ENCODE measurements at regions not wholly inside any gene's neighbourhood (a gene's known extent, or its start where the extent isn't known, plus 50 kb on each side); places are given as distances from the start of the nearest gene placed in this dataset.

GRCh38 chr2:193542762-193543161 lies 1348.0 kb upstream of the TMEFF2 start:
- no peak for TF ChIP-seq CTCF (conservative IDR thresholded peaks at IDR 0.05; ENCODE audit: low read depth, low read length)
- TF ChIP-seq EZH2 (IDR thresholded peaks at IDR 0.05; ENCODE audit: borderline replicate concordance, low read depth, low read length, poor library complexity, severe bottlenecking) = no peak
